K562 (cell line): ENCODE measurements at regions not wholly inside any gene's neighbourhood (a gene's known extent, or its start where the extent isn't known, plus 50 kb on each side); places are given as distances from the start of the nearest gene placed in this dataset.

Source experiments
- BCLAF1 ChIP-seq, 2 experiments: fragments of 450-650 bp in 1 of 2; IDR thresholded peaks; 2 replicates each; pipeline ENCODE4 v1.6.1; 2011 to 2017; ENCODE audit warnings: low read depth in 2 of 2, antibody characterized with exemption in 1 of 2, borderline replicate concordance in 1 of 2, low read length in 1 of 2, mild to moderate bottlenecking in 1 of 2, mixed read lengths in 1 of 2; ENCODE audit not compliant: control insufficient read depth in 1 of 2
- CTCFL ChIP-seq: IDR thresholded peaks from 2 replicates; pipeline ENCODE4 v1.6.1; 2011; ENCODE audit warnings: borderline replicate concordance, low read depth, mild to moderate bottlenecking, moderate library complexity, low read length; ENCODE audit not compliant: insufficient read depth, poor library complexity, severe bottlenecking
- GABPB2 ChIP-seq: fragments of 250-450 bp; sonication (Bioruptor Pico); conservative IDR thresholded peaks from 2 replicates; pipeline ENCODE4 v1.5.1; 2021; ENCODE audit warnings: mild to moderate bottlenecking
- NFATC3 ChIP-seq: fragments of 450-650 bp; IDR thresholded peaks from 2 replicates; pipeline ENCODE4 v1.6.1; 2017; ENCODE audit warnings: mild to moderate bottlenecking
- RBM17 ChIP-seq: fragments of 200-400 bp; formaldehyde crosslinking; IDR thresholded peaks from 2 replicates; pipeline ENCODE4 v1.6.1; 2017; ENCODE audit warnings: low read depth, mild to moderate bottlenecking, low read length, borderline replicate concordance
- RBM34 ChIP-seq: fragments of 200-400 bp; formaldehyde crosslinking; IDR thresholded peaks from 2 replicates; pipeline ENCODE4 v1.6.1; 2018; ENCODE audit warnings: low read length, borderline replicate concordance; ENCODE audit not compliant: insufficient read depth
- SETDB1 ChIP-seq: IDR thresholded peaks from one replicate; pipeline ENCODE4 v1.6.1; 2012; ENCODE audit warnings: low read length, control low read depth, inconsistent platforms
- SREBF2 ChIP-seq: sonication (generic); formaldehyde crosslinking; IDR thresholded peaks from 2 replicates; pipeline ENCODE4 v1.4.0; 2020; ENCODE audit warnings: mild to moderate bottlenecking, missing genetic modification reagents
- ZBTB1 ChIP-seq: sonication (generic); formaldehyde crosslinking; IDR thresholded peaks from 2 replicates; pipeline ENCODE4 v1.8.1; 2023; ENCODE audit warnings: missing genetic modification reagents, low read depth, mild to moderate bottlenecking, borderline replicate concordance
- ZNF121 ChIP-seq: sonication (generic); formaldehyde crosslinking; conservative IDR thresholded peaks from 2 replicates; pipeline ENCODE4 v1.8.0; 2022; ENCODE audit warnings: missing genetic modification reagents
- ZNF217 ChIP-seq: sonication (generic); formaldehyde crosslinking; IDR thresholded peaks from 2 replicates; pipeline ENCODE4 v1.8.0; 2022; ENCODE audit warnings: mild to moderate bottlenecking, missing genetic modification reagents
- ZNF324 ChIP-seq: fragments of 250-450 bp; sonication (Bioruptor Pico); IDR thresholded peaks from 2 replicates; pipeline ENCODE4 v1.4.0; 2020; ENCODE audit warnings: mild to moderate bottlenecking
- ZNF384 ChIP-seq: IDR thresholded peaks from 2 replicates; pipeline ENCODE4 v1.6.1; 2012; ENCODE audit warnings: low read depth, low read length, improper control_type of control experiment
- ZNF398 ChIP-seq: fragments of 250-450 bp; sonication (Bioruptor Pico); IDR thresholded peaks from 2 replicates; pipeline ENCODE4 v1.8.0; 2021; ENCODE audit warnings: moderate library complexity, mild to moderate bottlenecking, inconsistent platforms

- TF ChIP-seq BCLAF1 (IDR thresholded peaks at IDR 0.05; ENCODE audit: borderline replicate concordance in 1 of 2, control insufficient read depth in 1 of 2, low read depth in 2 of 2, low read length in 1 of 2), result no peak
- TF ChIP-seq SETDB1, result no peak
- no peak for TF ChIP-seq ZBTB1
- TF ChIP-seq ZNF324 (CRISPR knock-in tag), result no peak
- no peak for TF ChIP-seq CTCFL
- no peak for TF ChIP-seq ZNF121 (CRISPR knock-in tag)
- no peak for TF ChIP-seq GABPB2 (CRISPR knock-in tag)
- TF ChIP-seq RBM17, result no peak
- no peak for TF ChIP-seq RBM34
- TF ChIP-seq NFATC3, result no peak
- TF ChIP-seq SREBF2, result no peak
- TF ChIP-seq ZNF384, result no peak
- no peak for TF ChIP-seq ZNF398 (CRISPR knock-in tag)
- no peak for TF ChIP-seq ZNF217 (CRISPR knock-in tag)
Measured at GRCh38 chr4:184534511-184535391, 60.4 kb upstream of the IRF2 start (continued).
